ENCODE measurements at regions not wholly inside any gene's neighbourhood (a gene's known extent, or its start where the extent isn't known, plus 50 kb on each side); places are given as distances from the start of the nearest gene placed in this dataset.

DNA sequence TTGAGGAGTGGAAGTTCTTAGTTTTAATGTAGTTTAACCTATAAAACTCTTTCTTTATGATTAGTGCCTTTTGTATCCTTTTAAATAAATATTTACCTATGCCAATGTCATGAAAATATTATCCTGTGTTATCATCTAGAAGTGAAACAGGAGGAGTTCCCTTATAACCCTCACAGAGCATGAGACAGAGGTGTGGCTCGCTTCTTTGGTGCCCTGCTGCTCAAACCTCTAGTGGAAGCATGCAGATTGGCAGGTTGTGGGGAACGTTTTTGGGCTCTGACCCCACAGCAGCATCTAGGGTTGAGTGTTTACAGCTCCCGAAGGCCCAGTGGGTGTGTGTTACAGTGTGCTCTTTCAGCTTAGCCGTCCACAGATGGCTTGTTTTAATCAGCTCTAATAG lies 459.4 kb upstream of the AZI2 start:
- DNase-seq (ENCODE audit: insufficient read length, low spot score) (no peak), FAIRE-seq (no peak)
- no peak for TF ChIP-seq TAF1 (IDR thresholded peaks at IDR 0.05; ENCODE audit: low read depth, low read length)
- TF ChIP-seq SPI1 (IDR thresholded peaks at IDR 0.05; ENCODE audit: low read depth, low read length), result no peak
- no peak for TF ChIP-seq POLR2AphosphoS5 (IDR thresholded peaks at IDR 0.05; ENCODE audit: low read depth, low read length)
- no peak for TF ChIP-seq POLR2A (IDR thresholded peaks at IDR 0.05; ENCODE audit: low read depth, low read length)
- no peak for TF ChIP-seq PAX5 (IDR thresholded peaks at IDR 0.05; ENCODE audit: insufficient read depth, low read length, severe bottlenecking)
- no peak for TF ChIP-seq POU2F2 (IDR thresholded peaks at IDR 0.05; ENCODE audit: low read depth, low read length)

DNA sequence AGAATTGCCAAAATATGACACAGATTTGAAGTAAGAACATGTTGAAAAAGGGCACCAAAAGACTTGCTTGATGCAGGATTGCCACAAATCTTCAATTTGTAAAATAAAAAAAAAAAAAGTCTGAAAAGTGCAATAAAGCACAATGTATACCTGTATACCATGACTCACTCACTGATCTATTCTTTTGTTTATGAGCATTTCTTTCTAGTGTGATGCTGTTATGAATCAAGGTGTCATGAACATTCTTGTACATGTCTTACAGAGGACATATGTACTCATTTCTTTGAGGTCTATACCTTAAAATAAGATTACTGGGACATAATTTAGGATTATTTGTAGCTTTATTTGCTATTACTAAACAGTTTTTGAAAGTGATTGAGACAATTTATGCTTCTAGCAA lies 464.9 kb upstream of the RBMS3 start:
- DNase-seq (ENCODE audit: insufficient read length, low spot score) (no peak), FAIRE-seq (no peak)
- no peak for TF ChIP-seq POU2F2 (IDR thresholded peaks at IDR 0.05; ENCODE audit: low read depth, low read length)
- TF ChIP-seq POLR2A (IDR thresholded peaks at IDR 0.05; ENCODE audit: low read depth, low read length), result no peak
- no peak for TF ChIP-seq TAF1 (IDR thresholded peaks at IDR 0.05; ENCODE audit: low read depth, low read length)
- no peak for TF ChIP-seq POLR2AphosphoS5 (IDR thresholded peaks at IDR 0.05; ENCODE audit: low read depth, low read length)
- TF ChIP-seq SPI1 (IDR thresholded peaks at IDR 0.05; ENCODE audit: low read depth, low read length), result no peak
- TF ChIP-seq PAX5 (IDR thresholded peaks at IDR 0.05; ENCODE audit: insufficient read depth, low read length, severe bottlenecking), result no peak

DNA sequence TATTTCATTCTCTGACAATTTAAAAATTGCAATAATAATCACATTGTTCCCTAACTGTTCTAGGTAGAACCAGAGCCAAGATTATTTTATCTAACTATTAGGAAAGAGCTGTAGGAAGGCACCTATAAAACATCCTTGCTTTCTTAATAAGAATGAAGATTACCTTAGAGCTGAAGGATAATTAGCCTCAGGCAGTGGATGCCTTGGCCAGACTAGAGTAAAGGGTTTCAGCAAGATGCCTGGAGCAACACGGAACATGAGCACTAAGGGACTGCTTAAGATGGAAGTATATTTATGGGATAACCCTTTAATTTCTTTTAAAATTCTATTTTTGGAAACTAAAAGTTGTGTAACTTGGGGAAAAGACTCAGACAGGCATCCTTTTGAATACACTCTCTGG lies 456.6 kb upstream of the RBMS3 start:
- TF ChIP-seq POU2F2 (IDR thresholded peaks at IDR 0.05; ENCODE audit: low read depth, low read length) (no peak), POLR2A (IDR thresholded peaks at IDR 0.05; ENCODE audit: low read depth, low read length) (no peak), PAX5 (IDR thresholded peaks at IDR 0.05; ENCODE audit: insufficient read depth, low read length, severe bottlenecking) (no peak), POLR2AphosphoS5 (IDR thresholded peaks at IDR 0.05; ENCODE audit: low read depth, low read length) (no peak), TAF1 (IDR thresholded peaks at IDR 0.05; ENCODE audit: low read depth, low read length) (no peak), SPI1 (IDR thresholded peaks at IDR 0.05; ENCODE audit: low read depth, low read length) (no peak)
- no peak for DNase-seq (ENCODE audit: insufficient read length, low spot score)
- FAIRE-seq, result no peak

DNA sequence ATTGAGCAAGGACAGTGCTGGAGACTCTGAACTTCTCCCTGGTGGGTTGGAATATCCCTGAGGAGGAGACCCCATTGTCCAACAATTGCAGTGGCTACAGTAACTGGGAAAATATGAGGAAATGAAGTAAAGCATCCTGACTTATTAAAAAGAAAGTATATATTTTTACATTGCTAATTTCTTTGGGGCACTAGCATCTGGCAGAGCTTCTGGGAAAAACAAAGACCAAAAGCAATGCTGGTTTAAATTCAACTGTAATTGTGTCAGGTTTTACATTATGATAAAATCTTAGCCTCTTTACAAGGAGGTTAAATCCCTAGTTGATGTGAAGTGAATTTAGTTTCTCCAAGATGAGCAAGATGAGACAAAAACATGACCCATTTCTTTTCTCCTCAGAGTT lies 454.0 kb upstream of the RBMS3 start:
- TF ChIP-seq POLR2AphosphoS5 (IDR thresholded peaks at IDR 0.05; ENCODE audit: low read depth, low read length) (no peak), POU2F2 (IDR thresholded peaks at IDR 0.05; ENCODE audit: low read depth, low read length) (no peak), SPI1 (IDR thresholded peaks at IDR 0.05; ENCODE audit: low read depth, low read length) (no peak), PAX5 (IDR thresholded peaks at IDR 0.05; ENCODE audit: insufficient read depth, low read length, severe bottlenecking) (no peak), TAF1 (IDR thresholded peaks at IDR 0.05; ENCODE audit: low read depth, low read length) (no peak), POLR2A (IDR thresholded peaks at IDR 0.05; ENCODE audit: low read depth, low read length) (no peak)
- DNase-seq (ENCODE audit: insufficient read length, low spot score) (no peak), FAIRE-seq (no peak)

DNA sequence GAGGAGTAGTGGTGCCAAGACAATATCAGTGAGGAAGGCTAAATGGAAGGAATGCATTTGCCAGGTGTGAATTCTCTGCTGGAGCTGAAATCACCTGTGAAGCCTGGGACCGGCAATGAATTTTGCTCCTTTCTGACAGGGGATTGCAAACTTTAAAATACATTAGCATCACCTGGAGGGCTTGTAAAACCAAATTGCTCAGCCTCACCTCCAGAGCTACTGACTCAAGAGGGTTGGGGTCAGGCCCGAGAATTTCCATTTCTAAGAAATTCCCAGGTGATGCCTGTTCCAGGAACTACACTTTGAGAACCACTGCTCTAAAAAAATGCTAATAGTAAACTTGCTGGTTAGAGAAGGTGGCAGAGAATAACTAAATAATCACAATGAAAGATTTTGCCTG lies 445.6 kb upstream of the RBMS3 start:
- FAIRE-seq (no peak), DNase-seq (ENCODE audit: insufficient read length, low spot score) (no peak)
- TF ChIP-seq POLR2A (IDR thresholded peaks at IDR 0.05; ENCODE audit: low read depth, low read length), result no peak
- TF ChIP-seq PAX5 (IDR thresholded peaks at IDR 0.05; ENCODE audit: insufficient read depth, low read length, severe bottlenecking), result no peak
- no peak for TF ChIP-seq POLR2AphosphoS5 (IDR thresholded peaks at IDR 0.05; ENCODE audit: low read depth, low read length)
- no peak for TF ChIP-seq TAF1 (IDR thresholded peaks at IDR 0.05; ENCODE audit: low read depth, low read length)
- TF ChIP-seq SPI1 (IDR thresholded peaks at IDR 0.05; ENCODE audit: low read depth, low read length), result no peak
- no peak for TF ChIP-seq POU2F2 (IDR thresholded peaks at IDR 0.05; ENCODE audit: low read depth, low read length)

DNA sequence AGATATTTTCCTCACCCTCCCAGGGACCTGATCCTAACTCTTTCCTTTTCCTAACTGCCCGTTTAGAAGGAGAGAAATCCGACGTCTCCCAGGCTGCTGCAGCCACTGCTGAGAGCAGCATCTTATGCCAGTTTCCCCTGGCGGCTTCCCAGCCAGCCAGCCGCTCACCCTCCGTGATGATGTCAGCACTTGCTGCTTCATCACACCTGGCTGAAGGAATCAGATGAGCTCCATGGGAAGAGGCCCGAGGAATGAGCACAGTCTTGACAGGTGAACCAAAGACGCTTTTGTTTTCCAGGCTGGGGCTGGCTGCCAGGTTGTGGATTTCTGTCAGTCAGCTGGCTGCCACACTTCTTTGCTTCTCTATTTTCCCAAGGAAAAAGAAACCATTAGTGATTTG lies 445.1 kb upstream of the RBMS3 start:
- DNase-seq (ENCODE audit: insufficient read length, low spot score), result no peak
- FAIRE-seq, result no peak
- TF ChIP-seq TAF1 (IDR thresholded peaks at IDR 0.05; ENCODE audit: low read depth, low read length), result no peak
- TF ChIP-seq SPI1 (IDR thresholded peaks at IDR 0.05; ENCODE audit: low read depth, low read length), result no peak
- TF ChIP-seq POLR2AphosphoS5 (IDR thresholded peaks at IDR 0.05; ENCODE audit: low read depth, low read length), result no peak
- TF ChIP-seq POLR2A (IDR thresholded peaks at IDR 0.05; ENCODE audit: low read depth, low read length), result no peak
- no peak for TF ChIP-seq PAX5 (IDR thresholded peaks at IDR 0.05; ENCODE audit: insufficient read depth, low read length, severe bottlenecking)
- TF ChIP-seq POU2F2 (IDR thresholded peaks at IDR 0.05; ENCODE audit: low read depth, low read length), result no peak

DNA sequence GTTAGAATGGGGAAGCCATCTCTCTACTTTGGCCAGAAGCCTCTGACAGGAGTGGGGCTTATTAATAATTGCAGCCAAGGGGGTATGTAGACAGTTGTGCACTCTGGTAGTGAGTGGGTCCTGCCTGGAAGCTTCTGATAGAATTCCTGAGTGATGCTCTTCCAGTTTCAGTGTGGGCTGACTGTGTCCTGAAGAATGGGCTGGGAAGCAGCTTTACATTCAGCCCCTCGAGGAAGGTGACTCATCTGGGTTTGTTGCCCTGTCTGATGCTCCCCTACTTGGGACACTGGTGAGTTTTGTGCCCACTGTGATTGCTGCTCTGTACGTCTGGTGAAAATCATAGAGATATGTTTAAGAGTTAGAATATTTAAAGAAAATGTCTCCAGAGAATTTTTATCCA lies 444.7 kb upstream of the RBMS3 start:
- DNase-seq (ENCODE audit: insufficient read length, low spot score), result no peak
- TF ChIP-seq SPI1 (IDR thresholded peaks at IDR 0.05; ENCODE audit: low read depth, low read length), result no peak
- no peak for TF ChIP-seq PAX5 (IDR thresholded peaks at IDR 0.05; ENCODE audit: insufficient read depth, low read length, severe bottlenecking)
- TF ChIP-seq POLR2AphosphoS5 (IDR thresholded peaks at IDR 0.05; ENCODE audit: low read depth, low read length), result no peak
- TF ChIP-seq POU2F2 (IDR thresholded peaks at IDR 0.05; ENCODE audit: low read depth, low read length), result no peak
- TF ChIP-seq TAF1 (IDR thresholded peaks at IDR 0.05; ENCODE audit: low read depth, low read length), result no peak
- no peak for TF ChIP-seq POLR2A (IDR thresholded peaks at IDR 0.05; ENCODE audit: low read depth, low read length)
- FAIRE-seq, result no peak

DNA sequence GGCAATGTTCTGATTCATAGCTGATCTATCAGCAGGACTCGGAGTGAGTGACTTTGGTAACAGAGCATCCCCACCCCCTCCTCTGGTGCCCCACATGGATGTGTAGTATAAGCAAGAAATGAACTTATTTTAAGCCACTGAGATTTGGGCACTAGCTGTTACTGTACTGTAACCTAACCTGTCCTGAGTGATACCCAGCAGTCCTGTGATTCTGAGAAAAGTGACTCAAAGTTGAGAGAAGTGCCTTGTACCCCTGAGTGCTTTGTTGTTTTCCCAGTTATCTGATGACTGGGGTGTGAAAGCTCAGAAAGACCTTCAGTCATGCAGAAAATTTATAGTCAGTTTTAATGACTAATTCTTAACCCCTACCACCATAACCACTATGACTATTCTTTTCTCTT lies 439.9 kb upstream of the RBMS3 start:
- FAIRE-seq, result no peak
- TF ChIP-seq PAX5 (IDR thresholded peaks at IDR 0.05; ENCODE audit: insufficient read depth, low read length, severe bottlenecking), result no peak
- no peak for TF ChIP-seq POLR2AphosphoS5 (IDR thresholded peaks at IDR 0.05; ENCODE audit: low read depth, low read length)
- no peak for TF ChIP-seq POLR2A (IDR thresholded peaks at IDR 0.05; ENCODE audit: low read depth, low read length)
- TF ChIP-seq SPI1 (IDR thresholded peaks at IDR 0.05; ENCODE audit: low read depth, low read length), result no peak
- TF ChIP-seq TAF1 (IDR thresholded peaks at IDR 0.05; ENCODE audit: low read depth, low read length), result no peak
- TF ChIP-seq POU2F2 (IDR thresholded peaks at IDR 0.05; ENCODE audit: low read depth, low read length), result no peak
- no peak for DNase-seq (ENCODE audit: insufficient read length, low spot score)

DNA sequence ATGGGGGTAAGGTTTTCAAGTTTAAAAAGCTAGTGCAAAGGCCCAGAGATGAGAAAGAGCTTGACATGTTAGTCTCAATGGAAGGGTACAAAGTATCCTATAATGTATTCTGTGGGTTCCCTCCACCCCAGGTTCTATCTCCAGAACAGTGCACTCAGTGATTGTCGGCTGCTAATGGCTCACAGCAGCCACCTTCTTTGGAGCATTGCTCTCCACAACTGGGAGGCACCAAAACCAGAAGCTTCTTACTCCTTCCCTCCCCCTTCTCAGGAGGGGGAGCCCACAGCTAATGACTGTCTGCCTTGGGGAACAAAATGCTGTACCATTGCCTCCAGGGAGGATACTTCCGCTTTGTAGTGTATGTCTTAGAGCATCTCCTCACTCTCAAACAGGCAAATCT lies 439.4 kb upstream of the RBMS3 start:
- no peak for DNase-seq (ENCODE audit: insufficient read length, low spot score)
- no peak for FAIRE-seq
- TF ChIP-seq SPI1 (IDR thresholded peaks at IDR 0.05; ENCODE audit: low read depth, low read length) (no peak), POU2F2 (IDR thresholded peaks at IDR 0.05; ENCODE audit: low read depth, low read length) (no peak), POLR2A (IDR thresholded peaks at IDR 0.05; ENCODE audit: low read depth, low read length) (no peak), PAX5 (IDR thresholded peaks at IDR 0.05; ENCODE audit: insufficient read depth, low read length, severe bottlenecking) (no peak), TAF1 (IDR thresholded peaks at IDR 0.05; ENCODE audit: low read depth, low read length) (no peak)

Data from GM12891 (cell line).